AG09319 (cell line): ENCODE measurements at regions not wholly inside any gene's neighbourhood (a gene's known extent, or its start where the extent isn't known, plus 50 kb on each side); places are given as distances from the start of the nearest gene placed in this dataset.

ENCODE experiments used
- DNase-seq: peaks from one replicate; pipeline ENCODE4 v3.0.0-alpha.2; 2010; ENCODE audit warnings: low read depth; ENCODE audit errors: extremely low read depth
- TF ChIP-seq, protein P1 (sequence below): IDR thresholded peaks from 2 replicates; pipeline ENCODE4 v1.5.1; 2011; ENCODE audit warnings: low read depth, mild to moderate bottlenecking, inconsistent platforms, low read length, moderate library complexity

DNA sequence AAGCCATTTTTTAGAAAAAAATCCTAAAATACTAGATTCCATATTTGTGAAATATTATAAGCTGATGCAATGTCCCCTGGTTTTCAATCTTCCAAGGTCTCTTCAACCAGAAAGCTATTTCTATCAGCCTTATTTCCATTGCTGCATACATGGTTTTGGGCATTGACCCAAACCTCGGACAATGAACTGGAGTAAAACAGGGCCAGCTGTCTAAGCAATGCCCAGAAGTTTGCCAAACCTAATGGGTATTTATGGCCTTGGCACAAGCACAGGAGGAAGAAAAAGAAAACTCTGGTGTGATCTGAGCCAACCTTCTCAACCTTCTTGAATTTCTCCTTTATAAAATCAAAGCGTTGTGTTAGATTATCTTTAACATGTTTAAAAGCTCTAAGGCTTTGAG is 402.3 kb downstream of the DNAJB9 start:
- TF ChIP-seq, protein P1, sequence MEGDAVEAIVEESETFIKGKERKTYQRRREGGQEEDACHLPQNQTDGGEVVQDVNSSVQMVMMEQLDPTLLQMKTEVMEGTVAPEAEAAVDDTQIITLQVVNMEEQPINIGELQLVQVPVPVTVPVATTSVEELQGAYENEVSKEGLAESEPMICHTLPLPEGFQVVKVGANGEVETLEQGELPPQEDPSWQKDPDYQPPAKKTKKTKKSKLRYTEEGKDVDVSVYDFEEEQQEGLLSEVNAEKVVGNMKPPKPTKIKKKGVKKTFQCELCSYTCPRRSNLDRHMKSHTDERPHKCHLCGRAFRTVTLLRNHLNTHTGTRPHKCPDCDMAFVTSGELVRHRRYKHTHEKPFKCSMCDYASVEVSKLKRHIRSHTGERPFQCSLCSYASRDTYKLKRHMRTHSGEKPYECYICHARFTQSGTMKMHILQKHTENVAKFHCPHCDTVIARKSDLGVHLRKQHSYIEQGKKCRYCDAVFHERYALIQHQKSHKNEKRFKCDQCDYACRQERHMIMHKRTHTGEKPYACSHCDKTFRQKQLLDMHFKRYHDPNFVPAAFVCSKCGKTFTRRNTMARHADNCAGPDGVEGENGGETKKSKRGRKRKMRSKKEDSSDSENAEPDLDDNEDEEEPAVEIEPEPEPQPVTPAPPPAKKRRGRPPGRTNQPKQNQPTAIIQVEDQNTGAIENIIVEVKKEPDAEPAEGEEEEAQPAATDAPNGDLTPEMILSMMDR = no peak
- DNase-seq = no peak

DNA sequence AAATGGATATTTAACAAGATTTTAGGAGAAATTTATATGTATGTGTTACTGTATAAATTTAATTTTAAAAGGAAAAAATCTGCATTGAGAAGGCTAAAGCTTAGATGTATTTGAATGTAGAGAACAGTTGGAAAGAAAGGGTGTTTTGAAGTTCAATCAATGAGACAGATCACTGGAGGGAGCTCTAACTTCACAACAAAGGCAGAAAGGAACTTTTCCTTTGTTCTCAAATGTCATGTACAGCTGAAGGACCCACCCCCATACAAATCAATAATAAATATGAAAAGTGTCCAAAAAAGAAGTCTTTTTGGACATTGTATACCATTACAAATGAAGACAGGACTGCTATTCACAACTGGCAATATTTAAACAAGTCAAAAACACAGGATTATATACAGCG is 403.4 kb downstream of the DNAJB9 start:
- no peak for DNase-seq
- TF ChIP-seq, protein P1 = no peak

DNA sequence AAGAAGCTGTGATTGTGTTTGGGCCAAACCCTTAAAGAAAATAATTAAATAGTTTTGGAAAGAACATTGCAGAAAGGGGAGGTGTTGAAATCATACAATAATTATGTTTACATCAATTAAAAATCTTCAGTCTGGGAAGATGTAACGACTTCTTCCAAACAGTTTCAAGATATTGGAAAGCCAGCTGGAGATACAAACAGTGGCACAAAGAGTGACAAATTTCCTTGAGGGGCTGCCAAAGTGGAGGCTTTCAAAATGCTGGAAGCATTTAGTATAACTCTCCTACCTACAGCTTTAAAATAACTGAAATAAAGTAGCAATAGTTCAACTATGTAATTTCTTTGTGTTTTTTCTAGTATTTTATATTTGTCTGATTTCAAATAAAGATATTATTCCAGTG is 405.0 kb downstream of the DNAJB9 start:
- TF ChIP-seq, protein P1 = no peak
- no peak for DNase-seq

DNA sequence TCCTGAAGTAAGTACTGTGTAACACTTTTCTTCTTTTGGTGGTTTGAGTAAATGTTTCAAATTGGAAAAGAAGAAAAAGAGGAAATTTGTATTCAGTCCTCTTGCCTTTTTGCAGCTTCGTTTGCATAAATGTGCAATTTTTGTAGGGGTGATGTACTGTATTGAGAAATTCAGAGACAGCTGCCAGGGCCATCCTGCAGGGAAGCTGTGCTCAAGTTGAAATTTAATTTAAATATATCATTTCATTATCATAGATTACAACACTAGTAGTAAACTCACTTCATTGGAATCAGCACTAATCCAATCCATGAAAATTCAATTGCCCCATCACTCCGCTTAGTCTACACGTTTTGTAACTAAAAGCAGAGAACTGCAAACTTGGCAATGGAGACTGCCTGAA is 415.4 kb downstream of the DNAJB9 start:
- TF ChIP-seq, protein P1 = no peak
- no peak for DNase-seq

DNA sequence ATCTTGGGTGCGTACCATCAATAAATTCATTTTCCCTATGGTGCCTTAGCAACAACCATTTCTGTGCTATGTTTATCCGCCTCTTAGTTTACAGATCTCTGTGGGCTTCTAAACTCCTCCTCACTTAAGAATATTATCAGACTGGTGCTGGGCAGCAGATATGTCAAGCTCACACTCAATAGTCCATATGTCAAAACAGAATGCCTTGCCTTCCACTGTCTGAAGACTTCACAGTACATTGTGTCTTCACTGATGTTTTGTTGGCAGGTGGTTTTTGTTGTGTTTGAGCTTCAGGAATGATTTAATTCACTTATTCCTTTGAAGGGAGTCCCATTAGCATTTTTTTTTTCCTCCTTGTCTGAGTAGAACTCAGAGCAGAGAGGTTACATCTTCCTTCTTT is 419.6 kb downstream of the DNAJB9 start:
- TF ChIP-seq, protein P1 = no peak
- no peak for DNase-seq

DNA sequence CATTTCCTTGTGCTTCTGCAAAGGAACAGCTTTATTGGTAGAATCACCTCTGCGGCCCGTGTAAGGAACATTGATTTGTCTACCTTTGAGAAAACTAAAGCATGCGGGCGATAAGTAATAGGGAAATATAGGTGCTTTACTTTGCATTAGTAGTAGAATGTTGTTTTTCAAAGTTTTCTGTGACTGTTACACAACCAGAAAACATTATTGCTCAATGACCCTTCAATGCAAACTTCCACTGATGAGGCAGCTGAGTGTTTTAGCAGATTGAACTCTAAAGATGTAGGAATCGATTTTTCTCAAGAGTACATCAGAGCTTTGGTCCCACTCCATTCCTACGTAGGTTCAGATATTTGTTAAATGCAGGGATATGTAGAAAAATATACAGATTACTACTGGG is 427.8 kb downstream of the DNAJB9 start:
- DNase-seq = no peak
- TF ChIP-seq, protein P1 = no peak

DNA sequence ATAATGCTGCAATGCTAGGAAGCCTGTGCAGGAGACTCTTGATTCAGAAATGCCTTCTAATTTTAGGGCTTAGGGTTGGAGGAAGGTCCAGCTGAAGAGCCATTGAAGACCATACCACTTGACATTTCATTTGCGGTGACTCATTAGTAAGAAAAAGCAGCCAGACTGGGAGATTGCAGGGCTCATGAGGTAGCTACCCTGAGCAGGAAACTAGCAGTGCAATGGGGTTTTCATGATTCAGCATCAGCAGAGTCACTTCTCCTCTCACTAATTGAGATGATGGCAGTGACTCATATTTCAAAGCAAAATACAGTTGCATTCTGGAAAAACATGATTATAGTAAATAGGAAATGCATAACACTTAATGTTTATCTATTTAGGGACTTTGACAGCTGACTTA is 434.1 kb downstream of the DNAJB9 start:
- DNase-seq = no peak
- TF ChIP-seq, protein P1 = no peak
